SK-N-SH (cell line): ENCODE measurements at regions not wholly inside any gene's neighbourhood (a gene's known extent, or its start where the extent isn't known, plus 50 kb on each side); places are given as distances from the start of the nearest gene placed in this dataset.

Experiments
- CTCF ChIP-seq: fragments of 200-600 bp; sonication (generic); IDR thresholded peaks from 2 replicates; pipeline ENCODE4 v1.6.1; 2017; ENCODE audit warnings: antibody characterized with exemption, mild to moderate bottlenecking, moderate library complexity
- POLR2AphosphoS5 ChIP-seq: IDR thresholded peaks from 2 replicates; pipeline ENCODE4 v1.6.1; 2012; ENCODE audit warnings: low read depth, low read length
- RXRA ChIP-seq: IDR thresholded peaks from 2 replicates; pipeline ENCODE4 v1.4.0; 2012; ENCODE audit warnings: low read depth, mild to moderate bottlenecking, borderline replicate concordance
- SIN3A ChIP-seq: IDR thresholded peaks from 2 replicates; pipeline ENCODE4 v1.6.1; 2012; ENCODE audit warnings: low read depth, mild to moderate bottlenecking, low read length, moderate library complexity, borderline replicate concordance
- SMC3 ChIP-seq: IDR thresholded peaks from 2 replicates; pipeline ENCODE4 v1.6.1; 2012; ENCODE audit warnings: low read depth, low read length, improper control_type of control experiment
- ZBTB33 ChIP-seq: IDR thresholded peaks from 2 replicates; pipeline ENCODE4 v1.4.0; 2012; ENCODE audit warnings: low read depth, borderline replicate concordance

GRCh38 chr4:187059021-187059420 is 335.4 kb upstream of the FAT1 start:
- TF ChIP-seq POLR2AphosphoS5, result no peak
- no peak for TF ChIP-seq SMC3
- no peak for TF ChIP-seq CTCF
- no peak for TF ChIP-seq ZBTB33
- TF ChIP-seq SIN3A, result no peak
- TF ChIP-seq RXRA, result no peak
